HCT116 (cell line): ENCODE measurements at regions not wholly inside any gene's neighbourhood (a gene's known extent, or its start where the extent isn't known, plus 50 kb on each side); places are given as distances from the start of the nearest gene placed in this dataset.

Source experiments
- ATAC-seq: fragments of 200-7000 bp; cut with Tn5 transposase; 2 replicates; pipeline ENCODE4 v1.9.1; 2020; ENCODE audit warnings: mild to moderate bottlenecking, moderate library complexity
- BruUV-seq: library from RNA; stranded (reverse); fragments of 400-500 nt; replicated peaks from 2 replicates; lab custom pipeline; 2021; lab: Mats Ljungman, UMichigan
- CTCF ChIA-PET: fragments of 300-600 bp; sonication (Branson Sonifier 250); formaldehyde crosslinking; loops from one replicate; lab custom pipeline; 2021; ENCODE audit warnings: antibody characterized with exemption; lab: Charles Lee
- POLR2A ChIA-PET: fragments of 300-600, 350-600 bp; sonication (Branson Sonifier 250); formaldehyde crosslinking; loops from one replicate; lab custom pipeline; 2021; ENCODE audit warnings: antibody characterized with exemption; lab: Charles Lee
- RAD21 ChIA-PET, 2 experiments: fragments of 300-600 bp; sonication (Branson Sonifier 250); formaldehyde crosslinking; loops; one replicate each; lab custom pipeline; 2023; ENCODE audit warnings: low total read pairs in 2 of 2; ENCODE audit not compliant: uncharacterized antibody in 2 of 2, unreplicated experiment in 2 of 2, low non-redundant PET in 1 of 2; lab: Charles Lee
- DNase-seq: peaks from one replicate; pipeline ENCODE4 v3.0.0-alpha.2; 2010; ENCODE audit warnings: low read depth, low spot score
- H2AFZ ChIP-seq: fragments of 200-600 bp; shearing (Covaris generic), sonication (generic); 2 replicates; pipeline ENCODE4 v1.6.1; 2017; ENCODE audit warnings: low read depth, mixed run types, mixed read lengths, antibody characterized with exemption, low read length; ENCODE audit not compliant: poor library complexity, severe bottlenecking
- H3K27ac ChIP-seq: 2 replicates; pipeline ENCODE4 v1.5.1; 2012; ENCODE audit warnings: low read depth, low read length
- H3K27me3 ChIP-seq: fragments of 200-600 bp; sonication (generic); 2 replicates; pipeline ENCODE4 v1.6.1; 2016; ENCODE audit warnings: mixed run types, low read length, mixed read lengths; ENCODE audit not compliant: insufficient read depth
- H3K36me3 ChIP-seq, 2 experiments: fragments of 200-500 bp in 1 of 2; fragments of 200-600 bp in 1 of 2; sonication (Bioruptor generic) in 1 of 2; sonication (generic) in 1 of 2; 2 replicates each; pipeline versions ENCODE4 v1.5.1 to v1.6.1; 2014 to 2016; ENCODE audit warnings: low read length in 2 of 2, inconsistent platforms in 1 of 2, mixed read lengths in 1 of 2, mixed run types in 1 of 2; ENCODE audit not compliant: insufficient read depth in 2 of 2, control insufficient read depth in 1 of 2
- H3K4me1 ChIP-seq, 2 experiments: fragments of 200-600 bp in 1 of 2; sonication (generic) in 1 of 2; 2 replicates each; pipeline versions ENCODE4 v1.5.1 to v1.6.1; 2012 to 2017; ENCODE audit warnings: low read length in 2 of 2, inconsistent platforms in 1 of 2, mild to moderate bottlenecking in 1 of 2, mixed read lengths in 1 of 2, mixed run types in 1 of 2, moderate library complexity in 1 of 2; ENCODE audit not compliant: insufficient read depth in 2 of 2, control insufficient read depth in 1 of 2
- H3K4me2 ChIP-seq: fragments of 200-600 bp; sonication (generic); 2 replicates; pipeline ENCODE4 v1.6.1; 2017; ENCODE audit warnings: mixed run types, low read length, mixed read lengths
- H3K4me3 ChIP-seq, 2 experiments: fragments of 200-600 bp in 1 of 2; sonication (generic) in 1 of 2; replicated peaks in 1 of 2; 2 replicates each; pipeline ENCODE4 v1.5.1; 2011 to 2016; ENCODE audit warnings: low read length in 2 of 2, control low read depth in 1 of 2, low read depth in 1 of 2, mild to moderate bottlenecking in 1 of 2, mixed read lengths in 1 of 2, mixed run types in 1 of 2
- H3K79me2 ChIP-seq: fragments of 200-600 bp; sonication (generic); 2 replicates; pipeline ENCODE4 v1.6.1; 2017; ENCODE audit warnings: mild to moderate bottlenecking, mixed run types, low read length, moderate library complexity, mixed read lengths; ENCODE audit not compliant: insufficient read depth
- H3K9ac ChIP-seq: fragments of 200-600 bp; sonication (generic); 2 replicates; pipeline ENCODE4 v1.6.1; 2016; ENCODE audit warnings: low read length, mixed read lengths
- H3K9me2 ChIP-seq: fragments of 200-600 bp; sonication (generic), shearing (Covaris generic); 2 replicates; pipeline ENCODE4 v1.6.1; 2017; ENCODE audit warnings: mixed run types, mild to moderate bottlenecking, moderate library complexity; ENCODE audit not compliant: insufficient read depth
- H3K9me3 ChIP-seq, 2 experiments: fragments of 200-500 bp in 1 of 2; fragments of 200-600 bp in 1 of 2; sonication (Bioruptor generic) in 1 of 2; sonication (generic) in 1 of 2; 2 replicates each; pipeline ENCODE4 v1.6.1; 2014 to 2017; ENCODE audit warnings: low read length in 2 of 2, mixed read lengths in 2 of 2, inconsistent platforms in 1 of 2, low read depth in 1 of 2, mild to moderate bottlenecking in 1 of 2, mixed run types in 1 of 2, moderate library complexity in 1 of 2; ENCODE audit not compliant: control insufficient read depth in 1 of 2, insufficient read depth in 1 of 2
- H4K20me1 ChIP-seq: fragments of 200-600 bp; sonication (generic), shearing (Covaris generic); 2 replicates; pipeline ENCODE4 v1.6.1; 2017; ENCODE audit warnings: mixed run types, mild to moderate bottlenecking, moderate library complexity; ENCODE audit not compliant: insufficient read depth
- CEBPB ChIP-seq: IDR thresholded peaks from 2 replicates; pipeline ENCODE4 v1.6.1; 2012; ENCODE audit warnings: low read depth
- ELF1 ChIP-seq: IDR thresholded peaks from 2 replicates; pipeline ENCODE4 v1.6.1; 2012; ENCODE audit warnings: low read depth, borderline replicate concordance
- EZH2 ChIP-seq: fragments of 200-600 bp; sonication (generic); IDR thresholded peaks from 2 replicates; pipeline ENCODE4 v1.6.1; 2017; ENCODE audit warnings: antibody characterized with exemption, mixed run types
- FOSL1 ChIP-seq: IDR thresholded peaks from 2 replicates; pipeline ENCODE4 v1.6.1; 2012; ENCODE audit warnings: low read depth
- JUND ChIP-seq: IDR thresholded peaks from 2 replicates; pipeline ENCODE4 v1.6.1; 2012
- POLR2AphosphoS5 ChIP-seq: IDR thresholded peaks from 2 replicates; pipeline ENCODE4 v1.6.1; 2011; ENCODE audit warnings: mild to moderate bottlenecking, low read depth, low read length, moderate library complexity
- RAD21 ChIP-seq: IDR thresholded peaks from 2 replicates; pipeline ENCODE4 v1.6.1; 2012; ENCODE audit warnings: low read depth, mild to moderate bottlenecking
- REST ChIP-seq: IDR thresholded peaks from 2 replicates; pipeline ENCODE4 v1.6.1; 2012; ENCODE audit warnings: low read depth
- SIN3A ChIP-seq: IDR thresholded peaks from 2 replicates; pipeline ENCODE4 v1.6.1; 2012; ENCODE audit warnings: low read depth
- SP1 ChIP-seq: IDR thresholded peaks from 2 replicates; pipeline ENCODE4 v1.6.1; 2012; ENCODE audit warnings: low read depth
- TCF7L2 ChIP-seq: IDR thresholded peaks from 2 replicates; pipeline ENCODE4 v1.7.0; 2011; ENCODE audit warnings: borderline replicate concordance, inconsistent platforms; ENCODE audit not compliant: insufficient read depth, insufficient read length; ENCODE audit errors: extremely low read depth
- ZBTB33 ChIP-seq: IDR thresholded peaks from 2 replicates; pipeline ENCODE4 v1.6.1; 2011; ENCODE audit warnings: mild to moderate bottlenecking, low read length, moderate library complexity; ENCODE audit not compliant: insufficient replicate concordance; ENCODE audit errors: extremely low read depth
- ZFX ChIP-seq: fragments of 450-650 bp; IDR thresholded peaks from 2 replicates; pipeline ENCODE4 v1.6.1; 2017
- intact Hi-C: fragments of 100-400 bp; cut with micrococcal nuclease; formaldehyde crosslinking; loops from 2 replicates; pipeline ENCODE4 v1.10.0; 2022
- TF ChIP-seq, protein P1 (sequence below): IDR thresholded peaks from 2 replicates; pipeline ENCODE4 v1.6.1; 2012
- TF ChIP-seq, protein P2 (sequence below): IDR thresholded peaks from 2 replicates; pipeline ENCODE4 v1.6.1; 2012

- BruUV-seq = no TSS peak
- no peak overlapping the region for H3K4me3 ChIP-seq
- H3K4me2 ChIP-seq = no peak overlapping the region
- CTCF ChIA-PET = no interaction called here
- H3K9ac ChIP-seq = no peak overlapping the region
- no peaks in the 10 kb centered on the region for H3K79me2 ChIP-seq
- no peak for ATAC-seq
- POLR2A ChIA-PET = no interaction called here
- H3K27ac ChIP-seq = no peak overlapping the region
- RAD21 ChIA-PET = no interaction called here
- H3K36me3 ChIP-seq = no peaks in the 10 kb centered on the region
- no peaks in the 10 kb centered on the region for H3K9me2 ChIP-seq
- peaks cover 28% of the 10 kb centered on the region for H3K27me3 ChIP-seq
- no peaks in the 10 kb centered on the region for H4K20me1 ChIP-seq
- TF ChIP-seq, protein P1, sequence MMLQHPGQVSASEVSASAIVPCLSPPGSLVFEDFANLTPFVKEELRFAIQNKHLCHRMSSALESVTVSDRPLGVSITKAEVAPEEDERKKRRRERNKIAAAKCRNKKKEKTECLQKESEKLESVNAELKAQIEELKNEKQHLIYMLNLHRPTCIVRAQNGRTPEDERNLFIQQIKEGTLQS = no peak
- TF ChIP-seq, protein P2, sequence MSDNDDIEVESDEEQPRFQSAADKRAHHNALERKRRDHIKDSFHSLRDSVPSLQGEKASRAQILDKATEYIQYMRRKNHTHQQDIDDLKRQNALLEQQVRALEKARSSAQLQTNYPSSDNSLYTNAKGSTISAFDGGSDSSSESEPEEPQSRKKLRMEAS = no peak
- no peak for TF ChIP-seq SP1
- TF ChIP-seq FOSL1 = no peak
- no peak for TF ChIP-seq ELF1
- no peak for TF ChIP-seq ZBTB33
- TF ChIP-seq POLR2AphosphoS5 = no peak
- TF ChIP-seq SIN3A = no peak
- no peak for TF ChIP-seq ZFX
- no peak for TF ChIP-seq JUND
- no peak for TF ChIP-seq REST
- no peak for TF ChIP-seq CEBPB
- no peak for TF ChIP-seq RAD21
- no peak for TF ChIP-seq EZH2
- no peak for TF ChIP-seq TCF7L2
- no peaks in the 10 kb centered on the region for H3K4me1 ChIP-seq
- no peak for DNase-seq
- H3K9me3 ChIP-seq = no peaks in the 10 kb centered on the region
- no peak overlapping the region for H2AFZ ChIP-seq
- intact Hi-C loops = no loop called here
Observed at GRCh38 chr3:59513570-59513969, 463.7 kb upstream of the CFAP20DC start.
